Lung (tissue), 11 donors: ENCODE measurements at regions not wholly inside any gene's neighbourhood (a gene's known extent, or its start where the extent isn't known, plus 50 kb on each side); places are given as distances from the start of the nearest gene placed in this dataset.

Source experiments
- ATAC-seq: fragments of 200-7000 bp; cut with Tn5 transposase; one replicate; pipeline ENCODE4 v1.9.1; 2020; ENCODE audit warnings: moderate number of reproducible peaks; ENCODE audit not compliant: insufficient read depth, low FRiP score
- DNase-seq, 3 donors: peaks; one replicate each; pipeline ENCODE4 v3.0.0-alpha.2; 2013 to 2017
- H3K27ac ChIP-seq, 2 donors: one replicate each; pipeline ENCODE4 v1.5.1; 2013; ENCODE audit warnings: mild to moderate bottlenecking in 2 of 2, moderate library complexity in 2 of 2, control low read depth in 1 of 2, inconsistent platforms in 1 of 2, low read depth in 1 of 2, low read length in 1 of 2
- H3K27me3 ChIP-seq, 3 donors: one replicate each; pipeline ENCODE4 v1.5.1; 2013; ENCODE audit warnings: low read length in 2 of 3; ENCODE audit not compliant: control insufficient read depth in 3 of 3, insufficient read depth in 3 of 3
- H3K36me3 ChIP-seq, 4 donors: one replicate each; pipeline ENCODE4 v1.5.1; 2013; ENCODE audit warnings: low read length in 4 of 4, mild to moderate bottlenecking in 1 of 4, moderate library complexity in 1 of 4; ENCODE audit not compliant: control insufficient read depth in 4 of 4, insufficient read depth in 4 of 4
- H3K4me1 ChIP-seq, 5 donors: one replicate each; pipeline ENCODE4 v1.5.1; 2013; ENCODE audit warnings: low read length in 5 of 5, mild to moderate bottlenecking in 2 of 5, moderate library complexity in 1 of 5; ENCODE audit not compliant: control insufficient read depth in 5 of 5, insufficient read depth in 5 of 5
- H3K4me3 ChIP-seq: one replicate; pipeline ENCODE4 v1.5.1; 2013; ENCODE audit warnings: mild to moderate bottlenecking, control low read depth, moderate library complexity
- H3K9ac ChIP-seq, 2 donors: one replicate each; pipeline ENCODE4 v1.5.1; 2013; ENCODE audit warnings: low read length in 2 of 2, control low read depth in 1 of 2; ENCODE audit not compliant: insufficient read depth in 1 of 2
- H3K9me3 ChIP-seq, 4 donors: one replicate each; pipeline ENCODE4 v1.5.1; 2013; ENCODE audit warnings: low read length in 3 of 4, mild to moderate bottlenecking in 1 of 4, moderate library complexity in 1 of 4; ENCODE audit not compliant: control insufficient read depth in 4 of 4, insufficient read depth in 3 of 4
- WGBS, 2 donors: extraction: QIAGEN DNeasy Blood & Tissue Kit; methylation state at CpG; one replicate each; pipeline ENCODE4 v1.1.7; 2013; 5-methylcytosine and 5-hydroxymethylcytosine counted together
- TF ChIP-seq, protein P1 (sequence below): IDR thresholded peaks from 2 replicates; pipeline ENCODE4 v1.5.1; 2012; ENCODE audit warnings: mild to moderate bottlenecking; ENCODE audit errors: control extremely low read depth, extremely low read depth
- donor health status: control.
- donor health status: control.
- donor health status: Bipolar disorder and iron deficiency.
- donor health status: healthy.
- donor health status: DM: yes; HTN: yes; CAD: no.

GRCh38 chr4:137213372-137214173, 318.7 kb downstream of the PCDH18 start:
- Histone ChIP-seq H3K4me3 (no peak overlapping the region), H3K9ac (no peak overlapping the region), H3K36me3 (no peaks in the 10 kb centered on the region), H3K27me3 (no peaks in the 10 kb centered on the region), H3K27ac (no peak overlapping the region), H3K9me3 (no peaks in the 10 kb centered on the region), H3K4me1 (no peaks in the 10 kb centered on the region)
- DNase-seq (no peak), ATAC-seq (no peak)
- TF ChIP-seq, protein P1, sequence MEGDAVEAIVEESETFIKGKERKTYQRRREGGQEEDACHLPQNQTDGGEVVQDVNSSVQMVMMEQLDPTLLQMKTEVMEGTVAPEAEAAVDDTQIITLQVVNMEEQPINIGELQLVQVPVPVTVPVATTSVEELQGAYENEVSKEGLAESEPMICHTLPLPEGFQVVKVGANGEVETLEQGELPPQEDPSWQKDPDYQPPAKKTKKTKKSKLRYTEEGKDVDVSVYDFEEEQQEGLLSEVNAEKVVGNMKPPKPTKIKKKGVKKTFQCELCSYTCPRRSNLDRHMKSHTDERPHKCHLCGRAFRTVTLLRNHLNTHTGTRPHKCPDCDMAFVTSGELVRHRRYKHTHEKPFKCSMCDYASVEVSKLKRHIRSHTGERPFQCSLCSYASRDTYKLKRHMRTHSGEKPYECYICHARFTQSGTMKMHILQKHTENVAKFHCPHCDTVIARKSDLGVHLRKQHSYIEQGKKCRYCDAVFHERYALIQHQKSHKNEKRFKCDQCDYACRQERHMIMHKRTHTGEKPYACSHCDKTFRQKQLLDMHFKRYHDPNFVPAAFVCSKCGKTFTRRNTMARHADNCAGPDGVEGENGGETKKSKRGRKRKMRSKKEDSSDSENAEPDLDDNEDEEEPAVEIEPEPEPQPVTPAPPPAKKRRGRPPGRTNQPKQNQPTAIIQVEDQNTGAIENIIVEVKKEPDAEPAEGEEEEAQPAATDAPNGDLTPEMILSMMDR = no peak
- WGBS, 2 donors = 75 to 83% methylated on average over 4 of the region's 4 CpGs

DNA sequence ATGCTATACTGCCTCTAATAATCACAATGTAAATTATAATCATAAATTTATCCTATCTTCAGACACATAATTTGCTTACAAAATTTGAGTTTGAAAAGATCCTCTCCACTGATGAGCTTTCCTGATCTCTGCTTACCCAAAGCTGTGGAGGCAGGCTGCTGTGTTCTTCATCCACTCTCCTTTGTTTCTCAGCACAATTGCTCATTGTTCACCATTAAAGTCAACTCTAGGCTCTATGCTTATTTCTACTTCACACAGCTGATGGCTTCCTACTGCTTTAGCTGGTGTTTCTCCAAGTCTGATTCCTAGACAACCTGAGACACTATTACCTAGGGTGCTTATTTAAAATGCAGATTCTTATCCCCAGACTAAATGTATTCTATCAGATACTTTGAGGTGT, 319.7 kb downstream of the PCDH18 start:
- Histone ChIP-seq H3K36me3 (no peaks in the 10 kb centered on the region), H3K4me3 (no peak overlapping the region), H3K4me1 (no peaks in the 10 kb centered on the region), H3K9me3 (no peaks in the 10 kb centered on the region), H3K9ac (no peak overlapping the region), H3K27ac (no peak overlapping the region), H3K27me3 (no peaks in the 10 kb centered on the region)
- TF ChIP-seq, protein P1 = no peak
- no peak for ATAC-seq
- no peak for DNase-seq

DNA sequence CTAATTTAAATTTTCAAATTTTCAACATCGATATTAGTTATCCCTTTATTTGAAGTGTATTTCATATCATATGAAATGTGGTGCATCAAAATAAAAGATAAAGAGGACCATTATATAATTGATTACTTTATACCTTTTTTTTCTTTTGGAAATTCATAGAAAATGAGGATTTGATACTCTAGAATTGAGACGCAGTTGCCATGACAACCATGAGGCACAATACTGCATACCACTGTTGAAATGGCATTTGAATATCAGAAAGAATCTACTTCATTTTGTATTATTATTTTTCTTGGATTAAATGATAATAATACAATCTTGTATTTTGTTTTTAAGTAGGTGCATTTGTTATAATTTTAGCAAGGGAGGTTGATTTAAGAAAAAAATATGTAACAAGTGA, 323.1 kb downstream of the PCDH18 start:
- Histone ChIP-seq H3K4me1 (peaks cover 0 to 3% (median 0%) of the 10 kb centered on the region in 5 donors), H3K27me3 (no peaks in the 10 kb centered on the region), H3K4me3 (no peak overlapping the region), H3K9ac (no peak overlapping the region), H3K9me3 (no peaks in the 10 kb centered on the region), H3K36me3 (no peaks in the 10 kb centered on the region), H3K27ac (no peak overlapping the region)
- DNase-seq (no peak), ATAC-seq (no peak)
- WGBS, 2 donors = 88 to 89% methylated on average over 2 of the region's 2 CpGs
- TF ChIP-seq, protein P1 = no peak

GRCh38 chr4:137206781-137207180, 325.5 kb downstream of the PCDH18 start:
- Histone ChIP-seq H3K4me3 (no peak overlapping the region), H3K9me3 (no peaks in the 10 kb centered on the region), H3K4me1 (peaks cover 0 to 6% (median 0%) of the 10 kb centered on the region in 5 donors), H3K36me3 (no peaks in the 10 kb centered on the region), H3K27me3 (no peaks in the 10 kb centered on the region), H3K27ac (no peak overlapping the region), H3K9ac (no peak overlapping the region)
- ATAC-seq (no peak), DNase-seq (no peak)
- 15 to 19% methylated on average over 1 of the region's 1 CpG for WGBS, 2 donors
- TF ChIP-seq, protein P1 = no peak
